ENCODE measurements at regions not wholly inside any gene's neighbourhood (a gene's known extent, or its start where the extent isn't known, plus 50 kb on each side); places are given as distances from the start of the nearest gene placed in this dataset.
"Not testable (repeated sequence)": the region's sequence is repeated elsewhere in the genome, so short reads cannot be mapped to it uniquely, and the experiment has no call there.

- DNase-seq (ENCODE audit: low read depth): no peak
- no peak for TF ChIP-seq CTCF (IDR thresholded peaks at IDR 0.05; ENCODE audit: insufficient read depth, low read depth, low read length)
- H3K4me3 ChIP-seq (ENCODE audit: low read depth, low read length): no peak overlapping the region
These were observed 193.9 kb upstream of the HS6ST1 start for GRCh38 chr2:128512379-128513115.

GRCh38 chr2:128513116-128513960 lies 194.7 kb upstream of the HS6ST1 start:
- no peak overlapping the region for H3K4me3 ChIP-seq (ENCODE audit: low read depth, low read length)
- TF ChIP-seq CTCF (IDR thresholded peaks at IDR 0.05; ENCODE audit: insufficient read depth, low read depth, low read length): no peak
- no peak for DNase-seq (ENCODE audit: low read depth)

- H3K4me3 ChIP-seq (ENCODE audit: low read depth, low read length): no peak overlapping the region
- DNase-seq (ENCODE audit: low read depth): no peak
- no peak for TF ChIP-seq CTCF (IDR thresholded peaks at IDR 0.05; ENCODE audit: insufficient read depth, low read depth, low read length)
These were observed 195.3 kb upstream of the HS6ST1 start for GRCh38 chr2:128513961-128514283.

GRCh38 chr2:128514555-128514955 lies 195.9 kb upstream of the HS6ST1 start:
- TF ChIP-seq CTCF (IDR thresholded peaks at IDR 0.05; ENCODE audit: insufficient read depth, low read depth, low read length): no peak
- DNase-seq (ENCODE audit: low read depth): no peak

GRCh38 chr2:128516938-128517337 lies 198.3 kb upstream of the HS6ST1 start:
- H3K4me3 ChIP-seq (ENCODE audit: low read depth, low read length): no peak overlapping the region
- TF ChIP-seq CTCF (IDR thresholded peaks at IDR 0.05; ENCODE audit: insufficient read depth, low read depth, low read length): no peak
- no peak for DNase-seq (ENCODE audit: low read depth)

More at GRCh38 chr2:128514555-128514955, 195.9 kb upstream of the HS6ST1 start:
- H3K4me3 ChIP-seq (ENCODE audit: low read depth, low read length): no peak overlapping the region

- not testable (repeated sequence) for H3K4me3 ChIP-seq (ENCODE audit: low read depth, low read length); DNase-seq (ENCODE audit: low read depth)
These were observed 200.4 kb upstream of the HS6ST1 start for GRCh38 chr2:128519028-128519427.

- H3K4me3 ChIP-seq (ENCODE audit: low read depth, low read length): no peak overlapping the region
- DNase-seq (ENCODE audit: low read depth): no peak
- no peak for TF ChIP-seq CTCF (IDR thresholded peaks at IDR 0.05; ENCODE audit: insufficient read depth, low read depth, low read length)
These were observed 201.0 kb upstream of the HS6ST1 start for GRCh38 chr2:128519517-128520215.

Data from fibroblast of villous mesenchyme (primary cell).